Esophagus muscularis mucosa (tissue), 3 donors: ENCODE measurements at regions not wholly inside any gene's neighbourhood (a gene's known extent, or its start where the extent isn't known, plus 50 kb on each side); places are given as distances from the start of the nearest gene placed in this dataset.

Experiments
- CTCF ChIP-seq, 3 experiments: fragments of 200-600 bp in 2 of 3; fragments of 450-650 bp in 1 of 3; sonication (generic) in 2 of 3; IDR thresholded peaks; one replicate each; pipeline ENCODE4 v1.5.1; 2017 to 2019; ENCODE audit warnings: antibody characterized with exemption in 3 of 3, mild to moderate bottlenecking in 2 of 3, moderate library complexity in 1 of 3
- POLR2A ChIP-seq: fragments of 450-650 bp; IDR thresholded peaks from one replicate; pipeline ENCODE4 v1.6.1; 2017; ENCODE audit warnings: antibody characterized with exemption, moderate library complexity, mild to moderate bottlenecking, low read depth

DNA sequence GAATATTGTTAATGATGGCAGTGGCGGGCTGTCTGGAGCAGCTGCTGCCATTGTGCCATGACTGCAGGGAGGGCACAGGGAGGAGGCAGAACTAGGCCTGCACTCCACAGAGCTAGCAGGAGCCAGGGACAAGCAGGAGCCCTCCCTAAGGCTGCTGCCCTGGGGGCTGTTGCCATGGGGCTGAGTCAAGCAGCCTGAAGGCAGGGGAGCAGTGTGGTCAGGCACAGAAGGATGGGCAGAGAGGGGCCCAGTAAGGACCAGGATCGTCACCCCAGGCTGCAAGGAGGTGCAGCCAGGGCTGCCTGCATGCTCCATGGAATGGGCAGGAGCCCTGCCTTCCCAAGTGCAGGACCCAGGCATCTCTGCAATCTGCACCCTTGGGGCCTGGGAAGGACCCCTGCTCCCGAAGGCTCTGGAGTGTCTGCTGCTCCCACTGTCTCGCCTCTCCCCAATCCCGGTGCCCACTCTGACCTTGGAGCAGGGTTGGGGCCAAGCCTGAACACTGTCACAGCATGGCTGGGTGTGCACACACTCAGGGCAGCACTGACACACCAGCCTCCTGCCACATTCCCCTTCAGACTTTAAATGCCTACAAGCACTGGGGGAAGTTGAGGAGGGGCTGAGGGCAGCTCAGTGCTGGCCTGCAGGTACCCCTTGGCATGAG lies 98.3 kb upstream of the GALNTL6 start:
- no peak for TF ChIP-seq CTCF (IDR thresholded peaks at IDR 0.05)
- TF ChIP-seq POLR2A: no peak
